ENCODE measurements at regions not wholly inside any gene's neighbourhood (a gene's known extent, or its start where the extent isn't known, plus 50 kb on each side); places are given as distances from the start of the nearest gene placed in this dataset.

- DNase-seq (ENCODE audit: low read depth) = peak; percentile 41
Observed at GRCh38 chr4:14669371-14669770, 332.9 kb upstream of the CPEB2 start.

GRCh38 chr4:14671146-14671545 lies 331.1 kb upstream of the CPEB2 start:
- no peak for DNase-seq (ENCODE audit: low read depth)

GRCh38 chr4:14675279-14675985 lies 326.8 kb upstream of the CPEB2 start:
- no peak for DNase-seq (ENCODE audit: low read depth)

GRCh38 chr4:14679906-14680305 lies 322.4 kb upstream of the CPEB2 start:
- peak; percentile 76 for DNase-seq (ENCODE audit: low read depth)

- no peak for DNase-seq (ENCODE audit: low read depth)
Observed at GRCh38 chr4:14681330-14681729, 321.0 kb upstream of the CPEB2 start.

- DNase-seq (ENCODE audit: low read depth) = no peak
Observed at GRCh38 chr4:14693728-14694127, 308.6 kb upstream of the CPEB2 start.

GRCh38 chr4:14695095-14695845 lies 307.0 kb upstream of the CPEB2 start:
- DNase-seq (ENCODE audit: low read depth) = peak; percentile 5

- DNase-seq (ENCODE audit: low read depth) = no peak
Observed at GRCh38 chr4:14700083-14700482, 302.2 kb upstream of the CPEB2 start.

GRCh38 chr4:14700544-14700943 lies 301.7 kb upstream of the CPEB2 start:
- no peak for DNase-seq (ENCODE audit: low read depth)

GRCh38 chr4:14701389-14701788 lies 300.9 kb upstream of the CPEB2 start:
- DNase-seq (ENCODE audit: low read depth) = peak; percentile 9

GRCh38 chr4:14701896-14702295 lies 300.4 kb upstream of the CPEB2 start:
- no peak for DNase-seq (ENCODE audit: low read depth)

GRCh38 chr4:14708574-14708973 lies 293.7 kb upstream of the CPEB2 start:
- DNase-seq (ENCODE audit: low read depth) = no peak

- no peak for DNase-seq (ENCODE audit: low read depth)
Observed at GRCh38 chr4:14711259-14711658, 291.0 kb upstream of the CPEB2 start.

- no peak for DNase-seq (ENCODE audit: low read depth)
Observed at GRCh38 chr4:14716691-14717090, 285.6 kb upstream of the CPEB2 start.

GRCh38 chr4:14719053-14719452 lies 283.2 kb upstream of the CPEB2 start:
- peak; percentile 56 for DNase-seq (ENCODE audit: low read depth)

GRCh38 chr4:14726441-14726840 lies 275.8 kb upstream of the CPEB2 start:
- DNase-seq (ENCODE audit: low read depth) = no peak

- no peak for DNase-seq (ENCODE audit: low read depth)
Observed at GRCh38 chr4:14726877-14727361, 275.4 kb upstream of the CPEB2 start.

- DNase-seq (ENCODE audit: low read depth) = no peak
Observed at GRCh38 chr4:14729282-14730000, 272.8 kb upstream of the CPEB2 start.

GRCh38 chr4:14742054-14742453 lies 260.2 kb upstream of the CPEB2 start:
- DNase-seq (ENCODE audit: low read depth) = no peak

- peak; percentile 9 for DNase-seq (ENCODE audit: low read depth)
Observed at GRCh38 chr4:14743172-14743571, 259.1 kb upstream of the CPEB2 start.

GRCh38 chr4:14743601-14744000 lies 258.7 kb upstream of the CPEB2 start:
- peak; percentile 82 for DNase-seq (ENCODE audit: low read depth)

GRCh38 chr4:14744346-14744745 lies 257.9 kb upstream of the CPEB2 start:
- DNase-seq (ENCODE audit: low read depth) = peak; percentile 8
